ENCODE measurements at regions not wholly inside any gene's neighbourhood (a gene's known extent, or its start where the extent isn't known, plus 50 kb on each side); places are given as distances from the start of the nearest gene placed in this dataset.

- TF ChIP-seq CTCF (IDR thresholded peaks at IDR 0.05; ENCODE audit: insufficient read depth, low read length, poor library complexity, severe bottlenecking) (no peak), EZH2phosphoT487 (conservative IDR thresholded peaks at IDR 0.05; ENCODE audit: low read length) (no peak)
Observed at GRCh38 chr18:66728951-66729350, 125.1 kb upstream of the CDH19 start.

Data from SU-DHL-6 (cell line).